Caco-2 (cell line): ENCODE measurements at regions not wholly inside any gene's neighbourhood (a gene's known extent, or its start where the extent isn't known, plus 50 kb on each side); places are given as distances from the start of the nearest gene placed in this dataset.
"Not testable (repeated sequence)": the region's sequence is repeated elsewhere in the genome, so short reads cannot be mapped to it uniquely, and the experiment has no call there.

Experiments used
- BruUV-seq: library from RNA; stranded (reverse); fragments of 400-500 nt; replicated peaks from 2 replicates; lab custom pipeline; 2021; lab: Mats Ljungman, UMichigan
- CTCF ChIA-PET: fragments of 300-600 bp; sonication (Branson Sonifier 250); formaldehyde crosslinking; loops from one replicate; lab custom pipeline; 2022; ENCODE audit warnings: antibody characterized with exemption; lab: Charles Lee
- POLR2A ChIA-PET: fragments of 300-600 bp; sonication (Branson Sonifier 250); formaldehyde crosslinking; loops from one replicate; lab custom pipeline; 2022; ENCODE audit warnings: antibody characterized with exemption; lab: Charles Lee
- DNase-seq, 2 experiments: peaks; one replicate each; pipeline versions ENCODE4 v3.0.0 to v3.0.0-alpha.2; 2020 to 2022
- H3K27me3 ChIP-seq: replicated peaks from 2 replicates; pipeline ENCODE4 v1.6.0; 2011; ENCODE audit warnings: low read length; ENCODE audit not compliant: control insufficient read depth, insufficient read depth
- H3K36me3 ChIP-seq: 2 replicates; pipeline ENCODE4 v1.5.1; 2011; ENCODE audit warnings: low read length; ENCODE audit not compliant: control insufficient read depth, insufficient read depth
- H3K4me1 ChIP-seq: fragments of 250-450 bp; sonication (Bioruptor Pico); 2 replicates; pipeline ENCODE4 v1.5.1; 2020; ENCODE audit warnings: mild to moderate bottlenecking
- H3K4me3 ChIP-seq: 2 replicates; pipeline ENCODE4 v1.5.1; 2011; ENCODE audit warnings: low read depth, mild to moderate bottlenecking, control low read depth, low read length
- H3K9me3 ChIP-seq: fragments of 250-450 bp; sonication (Bioruptor Pico); 2 replicates; pipeline ENCODE4 v1.5.1; 2020; ENCODE audit warnings: mild to moderate bottlenecking, moderate library complexity
- H3K27ac Mint-ChIP-seq: one replicate; pipeline ENCODE4 v1.8.0; 2022; ENCODE audit warnings: mixed read lengths; ENCODE audit not compliant: unreplicated experiment
- H3K27me3 Mint-ChIP-seq: one replicate; pipeline ENCODE4 v1.8.0; 2022; ENCODE audit warnings: mixed read lengths; ENCODE audit not compliant: insufficient read depth, unreplicated experiment
- H3K36me3 Mint-ChIP-seq: one replicate; pipeline ENCODE4 v1.8.0; 2022; ENCODE audit warnings: mild to moderate bottlenecking, mixed read lengths; ENCODE audit not compliant: insufficient read depth, unreplicated experiment
- H3K4me1 Mint-ChIP-seq: one replicate; pipeline ENCODE4 v1.8.0; 2022; ENCODE audit warnings: low read depth, mixed read lengths; ENCODE audit not compliant: unreplicated experiment
- H3K4me3 Mint-ChIP-seq: one replicate; pipeline ENCODE4 v1.8.0; 2022; ENCODE audit warnings: mild to moderate bottlenecking, moderate library complexity, mixed read lengths; ENCODE audit not compliant: unreplicated experiment
- H3K9me3 Mint-ChIP-seq: one replicate; pipeline ENCODE4 v1.8.0; 2022; ENCODE audit warnings: mixed read lengths; ENCODE audit not compliant: unreplicated experiment
- intact Hi-C: fragments of 100-400 bp; cut with micrococcal nuclease; formaldehyde crosslinking; loops from one replicate; pipeline ENCODE4 v1.10.0; 2022; ENCODE audit not compliant: unreplicated experiment
- TF ChIP-seq, protein P1 (sequence below), 2 experiments: fragments of 200-600 bp in 1 of 2; IDR thresholded peaks; 1 replicate in 1 of 2; 2 replicates in 1 of 2; pipeline versions ENCODE4 v1.5.1 to v1.8.0; 2011 to 2022; ENCODE audit warnings: antibody characterized with exemption in 1 of 2, control low read depth in 1 of 2, inconsistent platforms in 1 of 2, low read depth in 1 of 2, low read length in 1 of 2, mild to moderate bottlenecking in 1 of 2, moderate library complexity in 1 of 2; ENCODE audit not compliant: insufficient read depth in 1 of 2, severe bottlenecking in 1 of 2, unreplicated experiment in 1 of 2

DNA sequence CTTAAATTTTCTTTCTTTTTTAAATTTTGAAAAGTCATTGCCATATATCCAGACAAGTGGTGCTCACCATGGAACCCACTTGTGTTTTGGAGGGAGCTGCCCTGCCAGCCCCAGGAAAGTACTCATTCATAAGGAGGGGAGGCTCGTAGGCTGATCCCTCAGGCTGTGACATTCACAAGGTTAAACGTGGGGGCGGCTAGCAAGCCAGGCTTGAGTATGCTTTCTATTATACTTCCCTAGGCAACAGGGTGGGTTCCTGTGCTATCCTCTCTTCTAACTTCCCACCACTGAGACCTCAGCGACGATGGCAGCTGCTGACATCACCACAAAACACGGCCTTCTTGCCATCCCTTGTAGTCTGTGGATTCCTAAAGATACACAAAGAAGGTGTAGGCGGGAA, 160.5 kb upstream of the C2CD4B start:
- ChIA-PET POLR2A (no interaction called here), CTCF (no interaction called here)
- TF ChIP-seq, protein P1, sequence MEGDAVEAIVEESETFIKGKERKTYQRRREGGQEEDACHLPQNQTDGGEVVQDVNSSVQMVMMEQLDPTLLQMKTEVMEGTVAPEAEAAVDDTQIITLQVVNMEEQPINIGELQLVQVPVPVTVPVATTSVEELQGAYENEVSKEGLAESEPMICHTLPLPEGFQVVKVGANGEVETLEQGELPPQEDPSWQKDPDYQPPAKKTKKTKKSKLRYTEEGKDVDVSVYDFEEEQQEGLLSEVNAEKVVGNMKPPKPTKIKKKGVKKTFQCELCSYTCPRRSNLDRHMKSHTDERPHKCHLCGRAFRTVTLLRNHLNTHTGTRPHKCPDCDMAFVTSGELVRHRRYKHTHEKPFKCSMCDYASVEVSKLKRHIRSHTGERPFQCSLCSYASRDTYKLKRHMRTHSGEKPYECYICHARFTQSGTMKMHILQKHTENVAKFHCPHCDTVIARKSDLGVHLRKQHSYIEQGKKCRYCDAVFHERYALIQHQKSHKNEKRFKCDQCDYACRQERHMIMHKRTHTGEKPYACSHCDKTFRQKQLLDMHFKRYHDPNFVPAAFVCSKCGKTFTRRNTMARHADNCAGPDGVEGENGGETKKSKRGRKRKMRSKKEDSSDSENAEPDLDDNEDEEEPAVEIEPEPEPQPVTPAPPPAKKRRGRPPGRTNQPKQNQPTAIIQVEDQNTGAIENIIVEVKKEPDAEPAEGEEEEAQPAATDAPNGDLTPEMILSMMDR (IDR thresholded peaks at IDR 0.05; ENCODE audit: insufficient read depth in 1 of 2, low read depth in 1 of 2, low read length in 1 of 2, severe bottlenecking in 1 of 2, unreplicated experiment in 1 of 2), result no peak
- H3K9me3 ChIP-seq, result no peaks in the 10 kb centered on the region
- Mint-ChIP-seq H3K27me3 (no peaks in the 10 kb centered on the region), H3K36me3 (no peaks in the 10 kb centered on the region), H3K4me1 (no peaks in the 10 kb centered on the region), H3K27ac (no peak overlapping the region), H3K4me3 (no peak overlapping the region), H3K9me3 (no peaks in the 10 kb centered on the region)
- no peak for DNase-seq
- H3K27me3 ChIP-seq, result no peaks in the 10 kb centered on the region
- no TSS peak for BruUV-seq
- peaks cover 4% of the 10 kb centered on the region; the same call in 1 of the 2 replicates for H3K4me1 ChIP-seq
- H3K36me3 ChIP-seq, result no peaks in the 10 kb centered on the region
- no peak overlapping the region for H3K4me3 ChIP-seq
- intact Hi-C loops, result no loop called here

DNA sequence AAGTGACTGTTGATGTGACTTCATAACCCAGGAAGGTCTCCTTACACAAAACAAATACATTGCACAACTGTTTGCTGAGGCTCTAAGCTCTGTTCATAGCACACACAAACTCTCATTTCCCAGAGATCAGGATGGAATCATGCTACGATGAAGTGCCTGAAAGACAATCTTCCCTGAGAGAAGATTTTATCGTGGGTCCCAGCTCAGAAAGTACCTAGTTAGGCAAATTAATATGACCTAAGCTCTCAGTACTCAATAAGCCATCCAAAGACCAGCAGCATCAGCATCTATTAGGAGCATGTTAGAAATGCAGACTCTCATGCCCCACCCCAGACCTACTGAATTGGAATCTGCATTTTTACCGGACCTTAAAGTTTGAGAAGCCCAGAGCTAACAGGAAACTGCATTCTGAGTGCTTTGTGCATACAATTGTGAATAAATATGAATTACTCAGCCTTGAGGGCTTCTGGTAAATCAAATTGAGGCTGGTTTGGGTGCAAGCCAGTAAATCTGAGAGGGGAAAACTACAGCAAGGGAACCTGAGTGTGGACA, 161.5 kb upstream of the C2CD4B start:
- Mint-ChIP-seq H3K9me3 (no peaks in the 10 kb centered on the region), H3K36me3 (no peaks in the 10 kb centered on the region), H3K27ac (no peak overlapping the region), H3K4me3 (no peak overlapping the region), H3K27me3 (no peaks in the 10 kb centered on the region), H3K4me1 (no peaks in the 10 kb centered on the region)
- Histone ChIP-seq H3K9me3 (no peaks in the 10 kb centered on the region), H3K4me3 (no peak overlapping the region), H3K27me3 (no peaks in the 10 kb centered on the region), H3K36me3 (no peaks in the 10 kb centered on the region), H3K4me1 (peaks cover 4% of the 10 kb centered on the region; the same call in 1 of the 2 replicates)
- CTCF ChIA-PET, result no interaction called here
- no TSS peak for BruUV-seq
- intact Hi-C loops, result no loop called here
- DNase-seq, result peak in 1 of 2 experiments; percentile 12
- TF ChIP-seq, protein P1 (IDR thresholded peaks at IDR 0.05; ENCODE audit: insufficient read depth in 1 of 2, low read depth in 1 of 2, low read length in 1 of 2, severe bottlenecking in 1 of 2, unreplicated experiment in 1 of 2), result no peak
- POLR2A ChIA-PET, result no interaction called here

DNA sequence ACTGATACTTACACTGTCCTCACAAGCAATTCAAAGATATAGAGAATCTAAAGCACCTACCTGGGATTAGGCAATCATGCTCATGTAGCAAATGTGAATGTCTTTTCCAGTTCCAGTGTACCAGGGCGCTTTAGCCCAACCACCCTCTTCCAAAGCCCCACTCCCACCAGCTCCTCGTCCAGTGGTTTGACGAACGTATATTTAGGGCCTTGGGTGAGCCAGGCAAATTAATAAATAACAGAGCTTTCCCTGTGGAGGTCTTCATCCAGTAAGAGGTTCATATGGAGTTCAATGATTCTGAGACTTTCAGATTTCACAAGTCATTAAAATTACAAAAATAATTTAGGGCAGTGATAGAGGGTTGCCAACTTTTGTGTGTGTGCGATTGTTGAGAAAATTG, 162.3 kb upstream of the C2CD4B start:
- intact Hi-C loops, result no loop called here
- Mint-ChIP-seq H3K27me3 (no peaks in the 10 kb centered on the region), H3K4me1 (no peaks in the 10 kb centered on the region), H3K27ac (no peak overlapping the region), H3K36me3 (no peaks in the 10 kb centered on the region), H3K9me3 (no peaks in the 10 kb centered on the region), H3K4me3 (no peak overlapping the region)
- Histone ChIP-seq H3K4me1 (peaks cover 4% of the 10 kb centered on the region; the same call in 1 of the 2 replicates), H3K27me3 (no peaks in the 10 kb centered on the region), H3K4me3 (no peak overlapping the region), H3K36me3 (no peaks in the 10 kb centered on the region), H3K9me3 (no peaks in the 10 kb centered on the region)
- ChIA-PET CTCF (no interaction called here), POLR2A (no interaction called here)
- no TSS peak for BruUV-seq
- DNase-seq, result no peak
- TF ChIP-seq, protein P1 (IDR thresholded peaks at IDR 0.05; ENCODE audit: insufficient read depth in 1 of 2, low read depth in 1 of 2, low read length in 1 of 2, severe bottlenecking in 1 of 2, unreplicated experiment in 1 of 2), result no peak

DNA sequence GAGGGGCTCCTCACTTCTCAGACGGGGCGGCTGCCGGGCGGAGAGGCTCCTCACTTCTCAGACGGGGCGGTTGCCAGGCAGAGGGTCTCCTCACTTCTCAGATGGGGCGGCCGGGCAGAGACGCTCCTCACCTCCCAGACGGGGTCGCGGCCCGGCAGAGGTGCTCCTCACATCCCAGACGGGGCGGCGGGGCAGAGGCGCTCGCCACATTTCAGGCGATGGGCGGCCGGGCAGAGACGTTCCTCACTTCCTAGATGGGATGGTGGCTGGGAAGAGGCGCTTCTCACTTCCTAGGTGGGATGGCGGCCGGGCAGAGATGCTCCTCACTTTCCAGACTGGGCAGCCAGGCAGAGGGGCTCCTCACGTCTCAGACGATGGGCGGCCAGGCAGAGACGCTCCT, 167.4 kb upstream of the C2CD4B start:
- H3K36me3 ChIP-seq, H3K4me1 Mint-ChIP-seq, H3K27ac Mint-ChIP-seq, BruUV-seq, H3K36me3 Mint-ChIP-seq, H3K4me3 Mint-ChIP-seq, intact Hi-C loops, H3K4me1 ChIP-seq, H3K4me3 ChIP-seq, H3K9me3 Mint-ChIP-seq, CTCF ChIA-PET, H3K9me3 ChIP-seq, H3K27me3 ChIP-seq, H3K27me3 Mint-ChIP-seq, DNase-seq, POLR2A ChIA-PET: not testable (repeated sequence)
